ENCODE measurements at regions not wholly inside any gene's neighbourhood (a gene's known extent, or its start where the extent isn't known, plus 50 kb on each side); places are given as distances from the start of the nearest gene placed in this dataset.

- TF ChIP-seq CTCF (IDR thresholded peaks at IDR 0.05), result no peak
- Histone ChIP-seq H3K9me3 (peaks cover 2 to 4% of the 10 kb centered on the region in 2 donors), H3K36me3 (no peaks in the 10 kb centered on the region), H3K4me1 (no peaks in the 10 kb centered on the region), H3K27ac (no peak overlapping the region), H3K27me3 (no peaks in the 10 kb centered on the region), H3K4me3 (no peak overlapping the region)
- no peak for DNase-seq (ENCODE audit: low spot score)
Observed at GRCh38 chr10:123375097-123375496, 220.9 kb downstream of the BUB3 start.

- no peaks in the 10 kb centered on the region for H3K27me3 ChIP-seq
- no peak for DNase-seq (ENCODE audit: low spot score)
- no peak for TF ChIP-seq CTCF (IDR thresholded peaks at IDR 0.05)
Observed at GRCh38 chr10:123375738-123376137, 221.5 kb downstream of the BUB3 start.

GRCh38 chr10:123377883-123378282 is 223.7 kb downstream of the BUB3 start:
- H3K27me3 ChIP-seq, result no peaks in the 10 kb centered on the region
- H3K36me3 ChIP-seq, result no peaks in the 10 kb centered on the region
- H3K9me3 ChIP-seq, result no peaks in the 10 kb centered on the region
- no peaks in the 10 kb centered on the region for H3K4me1 ChIP-seq
- no peak overlapping the region for H3K4me3 ChIP-seq
- DNase-seq (ENCODE audit: low spot score), result no peak
- no peak for TF ChIP-seq CTCF (IDR thresholded peaks at IDR 0.05)
- no peak overlapping the region for H3K27ac ChIP-seq

More at GRCh38 chr10:123375738-123376137, 221.5 kb downstream of the BUB3 start:
- Histone ChIP-seq H3K36me3 (no peaks in the 10 kb centered on the region), H3K4me1 (no peaks in the 10 kb centered on the region), H3K4me3 (no peak overlapping the region), H3K27ac (no peak overlapping the region), H3K9me3 (no peaks in the 10 kb centered on the region)

GRCh38 chr10:123378302-123378701 is 224.1 kb downstream of the BUB3 start:
- H3K36me3 ChIP-seq, result no peaks in the 10 kb centered on the region
- no peak for DNase-seq (ENCODE audit: low spot score)
- TF ChIP-seq CTCF (IDR thresholded peaks at IDR 0.05), result no peak
- H3K4me3 ChIP-seq, result no peak overlapping the region
- H3K9me3 ChIP-seq, result no peaks in the 10 kb centered on the region
- H3K27me3 ChIP-seq, result no peaks in the 10 kb centered on the region
- no peaks in the 10 kb centered on the region for H3K4me1 ChIP-seq
- no peak overlapping the region for H3K27ac ChIP-seq

- no peak overlapping the region for H3K4me3 ChIP-seq
- H3K9me3 ChIP-seq, result no peaks in the 10 kb centered on the region
- no peak for TF ChIP-seq CTCF (IDR thresholded peaks at IDR 0.05)
- DNase-seq (ENCODE audit: low spot score), result no peak
- H3K4me1 ChIP-seq, result no peaks in the 10 kb centered on the region
- H3K27ac ChIP-seq, result no peak overlapping the region
- H3K36me3 ChIP-seq, result no peaks in the 10 kb centered on the region
- no peaks in the 10 kb centered on the region for H3K27me3 ChIP-seq
Observed at GRCh38 chr10:123379156-123379555, 225.0 kb downstream of the BUB3 start.

- no peaks in the 10 kb centered on the region for H3K36me3 ChIP-seq
- no peak overlapping the region for H3K27ac ChIP-seq
- peaks cover 0 to 11% of the 10 kb centered on the region in 2 donors for H3K9me3 ChIP-seq
- DNase-seq (ENCODE audit: low spot score), result no peak
- TF ChIP-seq CTCF (IDR thresholded peaks at IDR 0.05), result no peak
- no peaks in the 10 kb centered on the region for H3K4me1 ChIP-seq
- H3K4me3 ChIP-seq, result no peak overlapping the region
- no peaks in the 10 kb centered on the region for H3K27me3 ChIP-seq
Observed at GRCh38 chr10:123380491-123381085, 226.4 kb downstream of the BUB3 start.

All from right atrium auricular region (tissue), 2 donors.